HEK293 (cell line): ENCODE measurements at regions not wholly inside any gene's neighbourhood (a gene's known extent, or its start where the extent isn't known, plus 50 kb on each side); places are given as distances from the start of the nearest gene placed in this dataset.

ENCODE experiments used
- CTCF ChIA-PET: fragments of 350-600 bp; formaldehyde crosslinking; extraction: SDS; loops from one replicate; lab custom pipeline; 2021; ENCODE audit warnings: antibody characterized with exemption; lab: Yijun Ruan, JAX
- POLR2A ChIA-PET: fragments of 300-600 bp; formaldehyde crosslinking; extraction: SDS; loops from one replicate; lab custom pipeline; 2020; ENCODE audit warnings: antibody characterized with exemption, inconsistent platforms; lab: Yijun Ruan, JAX
- H3K27ac ChIP-seq: fragments of 200-500 bp; sonication (Bioruptor generic); 2 replicates; pipeline ENCODE4 v1.5.1; 2014; ENCODE audit warnings: low read depth, low read length, control low read depth, inconsistent platforms; ENCODE audit errors: extremely low read depth
- H3K36me3 ChIP-seq, 2 experiments: fragments of 200-500 bp in 1 of 2; sonication (Bioruptor generic) in 1 of 2; 1 replicate in 1 of 2; 2 replicates in 1 of 2; pipeline ENCODE4 v1.5.1; 2014 to 2017; ENCODE audit warnings: inconsistent platforms in 2 of 2, low read length in 2 of 2; ENCODE audit not compliant: control insufficient read depth in 2 of 2, insufficient read depth in 1 of 2
- H3K4me1 ChIP-seq: fragments of 200-500 bp; sonication (Bioruptor generic); 2 replicates; pipeline ENCODE4 v1.5.1; 2014; ENCODE audit warnings: mild to moderate bottlenecking, low read length, inconsistent platforms; ENCODE audit not compliant: control insufficient read depth, insufficient read depth
- H3K4me3 ChIP-seq: 2 replicates; pipeline ENCODE4 v1.5.1; 2011; ENCODE audit warnings: low read depth, mild to moderate bottlenecking, control low read depth, low read length, moderate library complexity
- H3K9me3 ChIP-seq: fragments of 200-500 bp; sonication (Bioruptor generic); 2 replicates; pipeline ENCODE4 v1.5.1; 2014; ENCODE audit warnings: low read depth, low read length, inconsistent platforms; ENCODE audit not compliant: control insufficient read depth, insufficient read depth
- GLIS2 ChIP-seq: fragments of 450-650 bp; formaldehyde crosslinking; IDR thresholded peaks from 2 replicates; pipeline ENCODE4 v1.5.1; 2016; ENCODE audit warnings: missing biosample characterization, missing genetic modification characterization
- MZF1 ChIP-seq: fragments of 450-650 bp; formaldehyde crosslinking; IDR thresholded peaks from 2 replicates; pipeline ENCODE4 v1.5.1; 2017; ENCODE audit warnings: missing biosample characterization, missing genetic modification characterization, borderline replicate concordance
- TCF7L2 ChIP-seq: IDR thresholded peaks from 2 replicates; pipeline ENCODE4 v1.6.1; 2011; ENCODE audit warnings: low read depth, mild to moderate bottlenecking, inconsistent platforms, low read length, moderate library complexity, borderline replicate concordance
- ZBTB11 ChIP-seq: fragments of 450-650 bp; formaldehyde crosslinking; conservative IDR thresholded peaks from 2 replicates; pipeline ENCODE4 v1.5.1; 2016; ENCODE audit warnings: low read depth, missing biosample characterization, missing genetic modification characterization
- ZBTB7A ChIP-seq: fragments of 450-650 bp; formaldehyde crosslinking; IDR thresholded peaks from 2 replicates; pipeline ENCODE4 v1.5.1; 2016; ENCODE audit warnings: low read depth, missing biosample characterization, missing genetic modification characterization
- ZNF155 ChIP-seq: fragments of 450-650 bp; formaldehyde crosslinking; IDR thresholded peaks from 2 replicates; pipeline ENCODE4 v1.5.1; 2016; ENCODE audit warnings: missing biosample characterization, missing genetic modification characterization
- ZNF350 ChIP-seq: fragments of 450-650 bp; formaldehyde crosslinking; IDR thresholded peaks from 2 replicates; pipeline ENCODE4 v1.5.0; 2017; ENCODE audit warnings: missing biosample characterization, mild to moderate bottlenecking, missing genetic modification characterization
- ZNF423 ChIP-seq: fragments of 450-650 bp; formaldehyde crosslinking; IDR thresholded peaks from 2 replicates; pipeline ENCODE4 v1.5.1; 2016; ENCODE audit warnings: missing biosample characterization, missing genetic modification characterization
- ZNF544 ChIP-seq: fragments of 450-650 bp; formaldehyde crosslinking; IDR thresholded peaks from 2 replicates; pipeline ENCODE4 v1.5.0; 2017; ENCODE audit warnings: missing biosample characterization, missing genetic modification characterization
- ZNF561 ChIP-seq: fragments of 450-650 bp; IDR thresholded peaks from 2 replicates; pipeline ENCODE4 v1.5.1; 2018; ENCODE audit warnings: missing biosample characterization, missing genetic modification characterization, borderline replicate concordance
- ZNF626 ChIP-seq: fragments of 450-650 bp; sonication (Bioruptor Pico); formaldehyde crosslinking; IDR thresholded peaks from 2 replicates; pipeline ENCODE4 v1.5.1; 2018; ENCODE audit warnings: missing biosample characterization, missing genetic modification characterization, inconsistent platforms
- ZNF658 ChIP-seq: fragments of 450-650 bp; formaldehyde crosslinking; IDR thresholded peaks from 2 replicates; pipeline ENCODE4; 2016; ENCODE audit warnings: missing biosample characterization, missing genetic modification characterization
- ZNF776 ChIP-seq: fragments of 450-650 bp; formaldehyde crosslinking; IDR thresholded peaks from 2 replicates; pipeline ENCODE4 v1.5.0; 2017; ENCODE audit warnings: missing biosample characterization, missing genetic modification characterization, borderline replicate concordance
- ZNF792 ChIP-seq: fragments of 450-650 bp; formaldehyde crosslinking; IDR thresholded peaks from 2 replicates; pipeline ENCODE4 v1.5.1; 2016; ENCODE audit warnings: missing biosample characterization, missing genetic modification characterization
- ZSCAN23 ChIP-seq: fragments of 450-650 bp; formaldehyde crosslinking; IDR thresholded peaks from 2 replicates; pipeline ENCODE4 v1.5.1; 2016; ENCODE audit warnings: missing biosample characterization, missing genetic modification characterization
- TF ChIP-seq, protein P1 (sequence below): fragments of 450-650 bp; formaldehyde crosslinking; IDR thresholded peaks from 2 replicates; pipeline ENCODE4 v1.5.1; 2016; ENCODE audit warnings: missing biosample characterization, missing genetic modification characterization
- TF ChIP-seq, protein P2 (sequence below): sonication (generic); formaldehyde crosslinking; IDR thresholded peaks from 2 replicates; pipeline ENCODE4 v1.8.1; 2022; ENCODE audit warnings: mild to moderate bottlenecking, moderate library complexity, missing genetic modification reagents
- TF ChIP-seq, protein P3 (sequence below): fragments of 450-650 bp; formaldehyde crosslinking; IDR thresholded peaks from 2 replicates; pipeline ENCODE4 v1.5.1; 2016; ENCODE audit warnings: missing biosample characterization, missing genetic modification characterization
- TF ChIP-seq, protein P4 (sequence below): fragments of 450-650 bp; formaldehyde crosslinking; IDR thresholded peaks from 2 replicates; pipeline ENCODE4 v1.5.1; 2017; ENCODE audit warnings: missing biosample characterization, missing genetic modification characterization

- H3K9me3 ChIP-seq = no peaks in the 10 kb centered on the region
- TF ChIP-seq ZNF658 (tag by site-specific recombination) = no peak
- no peak for TF ChIP-seq ZBTB11 (tag by site-specific recombination)
- TF ChIP-seq, protein P1, sequence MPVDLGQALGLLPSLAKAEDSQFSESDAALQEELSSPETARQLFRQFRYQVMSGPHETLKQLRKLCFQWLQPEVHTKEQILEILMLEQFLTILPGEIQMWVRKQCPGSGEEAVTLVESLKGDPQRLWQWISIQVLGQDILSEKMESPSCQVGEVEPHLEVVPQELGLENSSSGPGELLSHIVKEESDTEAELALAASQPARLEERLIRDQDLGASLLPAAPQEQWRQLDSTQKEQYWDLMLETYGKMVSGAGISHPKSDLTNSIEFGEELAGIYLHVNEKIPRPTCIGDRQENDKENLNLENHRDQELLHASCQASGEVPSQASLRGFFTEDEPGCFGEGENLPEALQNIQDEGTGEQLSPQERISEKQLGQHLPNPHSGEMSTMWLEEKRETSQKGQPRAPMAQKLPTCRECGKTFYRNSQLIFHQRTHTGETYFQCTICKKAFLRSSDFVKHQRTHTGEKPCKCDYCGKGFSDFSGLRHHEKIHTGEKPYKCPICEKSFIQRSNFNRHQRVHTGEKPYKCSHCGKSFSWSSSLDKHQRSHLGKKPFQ (tag by site-specific recombination) = no peak
- no peak for TF ChIP-seq TCF7L2
- TF ChIP-seq, protein P2, sequence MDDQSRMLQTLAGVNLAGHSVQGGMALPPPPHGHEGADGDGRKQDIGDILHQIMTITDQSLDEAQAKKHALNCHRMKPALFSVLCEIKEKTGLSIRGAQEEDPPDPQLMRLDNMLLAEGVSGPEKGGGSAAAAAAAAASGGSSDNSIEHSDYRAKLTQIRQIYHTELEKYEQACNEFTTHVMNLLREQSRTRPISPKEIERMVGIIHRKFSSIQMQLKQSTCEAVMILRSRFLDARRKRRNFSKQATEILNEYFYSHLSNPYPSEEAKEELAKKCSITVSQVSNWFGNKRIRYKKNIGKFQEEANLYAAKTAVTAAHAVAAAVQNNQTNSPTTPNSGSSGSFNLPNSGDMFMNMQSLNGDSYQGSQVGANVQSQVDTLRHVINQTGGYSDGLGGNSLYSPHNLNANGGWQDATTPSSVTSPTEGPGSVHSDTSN (CRISPR knock-in tag) = no peak
- no peak for TF ChIP-seq ZBTB7A
- TF ChIP-seq ZNF155 (tag by site-specific recombination) = no peak
- TF ChIP-seq ZNF792 = no peak
- no peak for TF ChIP-seq GLIS2
- TF ChIP-seq ZNF423 (tag by site-specific recombination) = no peak
- TF ChIP-seq ZNF544 = no peak
- ChIA-PET POLR2A (no interaction called here), CTCF (no interaction called here)
- H3K36me3 ChIP-seq = no peaks in the 10 kb centered on the region
- H3K4me3 ChIP-seq = no peak overlapping the region
- H3K4me1 ChIP-seq = no peaks in the 10 kb centered on the region
- H3K27ac ChIP-seq = no peak overlapping the region
These were observed 154.3 kb upstream of the DCAF8L1 start for GRCh38 chrX:28135378-28136047.

GRCh38 chrX:28133763-28134162 lies 152.5 kb upstream of the DCAF8L1 start:
- Histone ChIP-seq H3K36me3 (no peaks in the 10 kb centered on the region), H3K9me3 (no peaks in the 10 kb centered on the region), H3K4me1 (no peaks in the 10 kb centered on the region), H3K27ac (no peak overlapping the region), H3K4me3 (no peak overlapping the region)
- ChIA-PET CTCF (no interaction called here), POLR2A (no interaction called here)
- TF ChIP-seq, protein P3, sequence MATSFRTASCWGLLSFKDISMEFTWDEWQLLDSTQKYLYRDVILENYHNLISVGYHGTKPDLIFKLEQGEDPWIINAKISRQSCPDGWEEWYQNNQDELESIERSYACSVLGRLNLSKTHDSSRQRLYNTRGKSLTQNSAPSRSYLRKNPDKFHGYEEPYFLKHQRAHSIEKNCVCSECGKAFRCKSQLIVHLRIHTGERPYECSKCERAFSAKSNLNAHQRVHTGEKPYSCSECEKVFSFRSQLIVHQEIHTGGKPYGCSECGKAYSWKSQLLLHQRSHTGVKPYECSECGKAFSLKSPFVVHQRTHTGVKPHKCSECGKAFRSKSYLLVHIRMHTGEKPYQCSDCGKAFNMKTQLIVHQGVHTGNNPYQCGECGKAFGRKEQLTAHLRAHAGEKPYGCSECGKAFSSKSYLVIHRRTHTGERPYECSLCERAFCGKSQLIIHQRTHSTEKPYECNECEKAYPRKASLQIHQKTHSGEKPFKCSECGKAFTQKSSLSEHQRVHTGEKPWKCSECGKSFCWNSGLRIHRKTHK (tag by site-specific recombination) = no peak
- TF ChIP-seq ZNF350 (tag by site-specific recombination) (no peak), ZSCAN23 (tag by site-specific recombination) (no peak), MZF1 (tag by site-specific recombination) (no peak), ZNF626 (tag by site-specific recombination) (no peak), ZNF155 (tag by site-specific recombination) (no peak), ZNF561 (tag by site-specific recombination) (no peak), ZNF776 (tag by site-specific recombination) (no peak)
- TF ChIP-seq, protein P4, sequence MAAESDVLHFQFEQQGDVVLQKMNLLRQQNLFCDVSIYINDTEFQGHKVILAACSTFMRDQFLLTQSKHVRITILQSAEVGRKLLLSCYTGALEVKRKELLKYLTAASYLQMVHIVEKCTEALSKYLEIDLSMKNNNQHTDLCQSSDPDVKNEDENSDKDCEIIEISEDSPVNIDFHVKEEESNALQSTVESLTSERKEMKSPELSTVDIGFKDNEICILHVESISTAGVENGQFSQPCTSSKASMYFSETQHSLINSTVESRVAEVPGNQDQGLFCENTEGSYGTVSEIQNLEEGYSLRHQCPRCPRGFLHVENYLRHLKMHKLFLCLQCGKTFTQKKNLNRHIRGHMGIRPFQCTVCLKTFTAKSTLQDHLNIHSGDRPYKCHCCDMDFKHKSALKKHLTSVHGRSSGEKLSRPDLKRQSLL (tag by site-specific recombination) = no peak
